DOHH2 (cell line): ENCODE measurements at regions not wholly inside any gene's neighbourhood (a gene's known extent, or its start where the extent isn't known, plus 50 kb on each side); places are given as distances from the start of the nearest gene placed in this dataset.

Experiments used
- H3F3A ChIP-seq: fragments of 200-600 bp; sonication (generic), shearing (Covaris generic); 2 replicates; pipeline ENCODE4 v1.6.0; 2016; ENCODE audit warnings: antibody characterized with exemption, mild to moderate bottlenecking; ENCODE audit not compliant: control insufficient read depth, insufficient read depth
- H3K27ac ChIP-seq: fragments of 200-600 bp; sonication (generic); 2 replicates; pipeline ENCODE4 v1.5.1; 2014; ENCODE audit warnings: low read depth, mild to moderate bottlenecking, low read length, moderate library complexity
- H3K27me3 ChIP-seq: fragments of 200-600 bp; sonication (generic); 2 replicates; pipeline ENCODE4 v1.6.1; 2014; ENCODE audit warnings: mild to moderate bottlenecking, low read length, mixed read lengths; ENCODE audit not compliant: control insufficient read depth
- H3K36me3 ChIP-seq: fragments of 200-600 bp; sonication (generic); 2 replicates; pipeline ENCODE4 v1.6.1; 2014; ENCODE audit warnings: mild to moderate bottlenecking, low read length, moderate library complexity, mixed read lengths; ENCODE audit not compliant: control insufficient read depth
- H3K4me1 ChIP-seq: fragments of 200-600 bp; sonication (generic); 2 replicates; pipeline ENCODE4 v1.6.1; 2014; ENCODE audit warnings: mild to moderate bottlenecking, low read length, mixed read lengths; ENCODE audit not compliant: control insufficient read depth
- H3K4me2 ChIP-seq: fragments of 200-600 bp; sonication (generic); 2 replicates; pipeline ENCODE4 v1.6.0; 2014; ENCODE audit warnings: mild to moderate bottlenecking, low read length, moderate library complexity
- H3K4me3 ChIP-seq: fragments of 200-600 bp; sonication (generic); 2 replicates; pipeline ENCODE4 v1.5.1; 2014; ENCODE audit warnings: mild to moderate bottlenecking, low read length, mixed read lengths
- H3K79me2 ChIP-seq: fragments of 200-600 bp; sonication (generic); 2 replicates; pipeline ENCODE4 v1.6.1; 2014; ENCODE audit warnings: mild to moderate bottlenecking, low read length, mixed read lengths; ENCODE audit not compliant: control insufficient read depth
- H3K9me2 ChIP-seq: fragments of 200-600 bp; sonication (generic); replicated peaks from 2 replicates; pipeline ENCODE4 v1.6.1; 2014; ENCODE audit warnings: mild to moderate bottlenecking, low read length, mixed read lengths; ENCODE audit not compliant: control insufficient read depth
- H3K9me3 ChIP-seq: fragments of 200-600 bp; sonication (generic); 2 replicates; pipeline ENCODE4 v1.6.1; 2014; ENCODE audit warnings: antibody characterized with exemption, low read length, mixed read lengths; ENCODE audit not compliant: control insufficient read depth, insufficient read depth
- H4K20me1 ChIP-seq: fragments of 200-600 bp; sonication (generic); 2 replicates; pipeline ENCODE4 v1.6.0; 2014; ENCODE audit warnings: low read depth, mild to moderate bottlenecking, antibody characterized with exemption, low read length, moderate library complexity; ENCODE audit not compliant: control insufficient read depth, insufficient read depth
- CTCF ChIP-seq: fragments of 200-600 bp; sonication (generic); IDR thresholded peaks from one replicate; pipeline ENCODE4 v1.5.1; 2014; ENCODE audit warnings: antibody characterized with exemption, mild to moderate bottlenecking, low read depth, low read length; ENCODE audit not compliant: poor library complexity, severe bottlenecking
- EZH2phosphoT487 ChIP-seq: fragments of 200-600 bp; sonication (generic); IDR thresholded peaks from 2 replicates; pipeline ENCODE4 v1.6.1; 2017; ENCODE audit warnings: borderline replicate concordance, mild to moderate bottlenecking, antibody characterized with exemption, low read length, moderate library complexity, mixed read lengths

GRCh38 chr9:118422508-118422907, 718.3 kb downstream of the TLR4 start:
- no peak overlapping the region for H3K4me2 ChIP-seq

GRCh38 chr9:118423021-118423420, 718.8 kb downstream of the TLR4 start:
- Histone ChIP-seq H3F3A (no peaks in the 10 kb centered on the region), H3K4me1 (no peaks in the 10 kb centered on the region), H3K27ac (no peak overlapping the region), H4K20me1 (no peaks in the 10 kb centered on the region), H3K27me3 (no peaks in the 10 kb centered on the region), H3K9me2 (no peaks in the 10 kb centered on the region), H3K4me2 (no peak overlapping the region), H3K4me3 (no peak overlapping the region), H3K9me3 (no peaks in the 10 kb centered on the region), H3K36me3 (no peaks in the 10 kb centered on the region), H3K79me2 (no peaks in the 10 kb centered on the region)
- TF ChIP-seq EZH2phosphoT487 (no peak), CTCF (no peak)

More at GRCh38 chr9:118422508-118422907, 718.3 kb downstream of the TLR4 start:
- Histone ChIP-seq H3K9me3 (no peaks in the 10 kb centered on the region), H3K27me3 (no peaks in the 10 kb centered on the region), H3K9me2 (no peaks in the 10 kb centered on the region), H3K36me3 (no peaks in the 10 kb centered on the region), H4K20me1 (no peaks in the 10 kb centered on the region), H3K4me3 (no peak overlapping the region), H3K4me1 (no peaks in the 10 kb centered on the region), H3K79me2 (no peaks in the 10 kb centered on the region), H3K27ac (no peak overlapping the region), H3F3A (no peaks in the 10 kb centered on the region)
- TF ChIP-seq EZH2phosphoT487 (no peak), CTCF (no peak)

GRCh38 chr9:118423721-118424120, 719.5 kb downstream of the TLR4 start:
- no peak for TF ChIP-seq EZH2phosphoT487
- H3K9me3 ChIP-seq, result no peaks in the 10 kb centered on the region
- no peak overlapping the region for H3K4me3 ChIP-seq
- no peaks in the 10 kb centered on the region for H4K20me1 ChIP-seq
- no peaks in the 10 kb centered on the region for H3K36me3 ChIP-seq
- H3K9me2 ChIP-seq, result no peaks in the 10 kb centered on the region
- no peaks in the 10 kb centered on the region for H3K4me1 ChIP-seq
- no peaks in the 10 kb centered on the region for H3K79me2 ChIP-seq
- H3F3A ChIP-seq, result no peaks in the 10 kb centered on the region
- no peak overlapping the region for H3K4me2 ChIP-seq
- no peak overlapping the region for H3K27ac ChIP-seq
- H3K27me3 ChIP-seq, result no peaks in the 10 kb centered on the region

GRCh38 chr9:118426772-118427171, 722.6 kb downstream of the TLR4 start:
- TF ChIP-seq EZH2phosphoT487, result no peak
- no peak for TF ChIP-seq CTCF
- H3K9me2 ChIP-seq, result no peaks in the 10 kb centered on the region
- H3K27ac ChIP-seq, result no peak overlapping the region
- H3K27me3 ChIP-seq, result no peaks in the 10 kb centered on the region
- H3F3A ChIP-seq, result no peaks in the 10 kb centered on the region
- no peak overlapping the region for H3K4me3 ChIP-seq
- no peaks in the 10 kb centered on the region for H3K4me1 ChIP-seq
- H4K20me1 ChIP-seq, result no peaks in the 10 kb centered on the region
- no peaks in the 10 kb centered on the region for H3K36me3 ChIP-seq
- no peaks in the 10 kb centered on the region for H3K79me2 ChIP-seq
- no peaks in the 10 kb centered on the region for H3K9me3 ChIP-seq
- H3K4me2 ChIP-seq, result no peak overlapping the region
